Osteoblast (primary cell): ENCODE measurements at regions not wholly inside any gene's neighbourhood (a gene's known extent, or its start where the extent isn't known, plus 50 kb on each side); places are given as distances from the start of the nearest gene placed in this dataset.

ENCODE experiments used
- DNase-seq: peaks from one replicate; pipeline ENCODE4 v3.0.0; 2011; ENCODE audit warnings: low spot score, mixed read lengths; ENCODE audit not compliant: insufficient read length; ENCODE audit errors: missing footprints
- H2AFZ ChIP-seq: 2 replicates; pipeline ENCODE4 v1.6.0; 2011; ENCODE audit warnings: mild to moderate bottlenecking, low read length
- H3K27ac ChIP-seq: 2 replicates; pipeline ENCODE4 v1.5.1; 2011; ENCODE audit warnings: mild to moderate bottlenecking, low read depth, low read length, moderate library complexity
- H3K27me3 ChIP-seq: 2 replicates; pipeline ENCODE4 v1.6.0; 2012; ENCODE audit warnings: mild to moderate bottlenecking, control low read depth, inconsistent platforms, low read length, moderate library complexity; ENCODE audit not compliant: insufficient read depth
- H3K36me3 ChIP-seq: 2 replicates; pipeline ENCODE4 v1.5.1; 2011; ENCODE audit warnings: mild to moderate bottlenecking, low read length, control low read depth, moderate library complexity; ENCODE audit not compliant: insufficient read depth
- H3K4me1 ChIP-seq: 2 replicates; pipeline ENCODE4 v1.5.1; 2011; ENCODE audit warnings: mild to moderate bottlenecking, low read length, control low read depth, moderate library complexity; ENCODE audit not compliant: insufficient read depth
- H3K4me2 ChIP-seq: 2 replicates; pipeline ENCODE4 v1.6.0; 2011; ENCODE audit warnings: mild to moderate bottlenecking, low read length; ENCODE audit not compliant: insufficient read depth
- H3K4me3 ChIP-seq: fragments of 200-600 bp; sonication (generic); 3 replicates; pipeline ENCODE4 v1.5.1; 2012; ENCODE audit warnings: mild to moderate bottlenecking, low read length, inconsistent platforms; ENCODE audit not compliant: insufficient read depth
- H3K79me2 ChIP-seq: 2 replicates; pipeline ENCODE4 v1.6.0; 2012; ENCODE audit warnings: mild to moderate bottlenecking, low read length, control low read depth, inconsistent platforms; ENCODE audit not compliant: insufficient read depth
- H3K9me3 ChIP-seq: 2 replicates; pipeline ENCODE4 v1.5.1; 2011; ENCODE audit warnings: low read depth, low read length, control low read depth
- H4K20me1 ChIP-seq: 2 replicates; pipeline ENCODE4 v1.6.0; 2012; ENCODE audit warnings: mild to moderate bottlenecking, low read length, control low read depth; ENCODE audit not compliant: insufficient read depth
- TF ChIP-seq, protein P1 (sequence below): IDR thresholded peaks from 2 replicates; pipeline ENCODE4 v1.5.1; 2011; ENCODE audit warnings: mild to moderate bottlenecking, low read depth, low read length, moderate library complexity; ENCODE audit errors: extremely low read depth

DNA sequence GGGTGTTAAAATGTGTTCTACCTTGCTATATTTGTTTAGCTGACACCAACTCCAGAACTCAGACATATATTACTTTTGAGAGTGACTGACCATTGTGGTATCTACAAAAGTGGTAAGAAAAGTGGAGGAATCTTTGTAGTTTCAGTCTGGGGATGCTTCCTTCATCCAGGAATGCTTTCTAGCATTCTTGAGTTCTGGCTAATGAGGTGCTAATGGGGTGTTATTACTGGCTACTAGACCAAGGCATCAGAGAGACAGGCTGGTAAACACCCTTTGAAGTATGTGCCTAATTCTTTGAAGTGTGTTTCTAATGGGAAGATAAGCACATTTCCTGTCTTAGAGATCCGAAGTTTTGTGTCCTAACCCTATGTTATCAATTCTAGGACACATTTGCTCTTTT, 310.4 kb downstream of the SPRY1 start:
- H3K4me2 ChIP-seq: no peak overlapping the region
- DNase-seq: no peak
- TF ChIP-seq, protein P1, sequence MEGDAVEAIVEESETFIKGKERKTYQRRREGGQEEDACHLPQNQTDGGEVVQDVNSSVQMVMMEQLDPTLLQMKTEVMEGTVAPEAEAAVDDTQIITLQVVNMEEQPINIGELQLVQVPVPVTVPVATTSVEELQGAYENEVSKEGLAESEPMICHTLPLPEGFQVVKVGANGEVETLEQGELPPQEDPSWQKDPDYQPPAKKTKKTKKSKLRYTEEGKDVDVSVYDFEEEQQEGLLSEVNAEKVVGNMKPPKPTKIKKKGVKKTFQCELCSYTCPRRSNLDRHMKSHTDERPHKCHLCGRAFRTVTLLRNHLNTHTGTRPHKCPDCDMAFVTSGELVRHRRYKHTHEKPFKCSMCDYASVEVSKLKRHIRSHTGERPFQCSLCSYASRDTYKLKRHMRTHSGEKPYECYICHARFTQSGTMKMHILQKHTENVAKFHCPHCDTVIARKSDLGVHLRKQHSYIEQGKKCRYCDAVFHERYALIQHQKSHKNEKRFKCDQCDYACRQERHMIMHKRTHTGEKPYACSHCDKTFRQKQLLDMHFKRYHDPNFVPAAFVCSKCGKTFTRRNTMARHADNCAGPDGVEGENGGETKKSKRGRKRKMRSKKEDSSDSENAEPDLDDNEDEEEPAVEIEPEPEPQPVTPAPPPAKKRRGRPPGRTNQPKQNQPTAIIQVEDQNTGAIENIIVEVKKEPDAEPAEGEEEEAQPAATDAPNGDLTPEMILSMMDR: no peak

DNA sequence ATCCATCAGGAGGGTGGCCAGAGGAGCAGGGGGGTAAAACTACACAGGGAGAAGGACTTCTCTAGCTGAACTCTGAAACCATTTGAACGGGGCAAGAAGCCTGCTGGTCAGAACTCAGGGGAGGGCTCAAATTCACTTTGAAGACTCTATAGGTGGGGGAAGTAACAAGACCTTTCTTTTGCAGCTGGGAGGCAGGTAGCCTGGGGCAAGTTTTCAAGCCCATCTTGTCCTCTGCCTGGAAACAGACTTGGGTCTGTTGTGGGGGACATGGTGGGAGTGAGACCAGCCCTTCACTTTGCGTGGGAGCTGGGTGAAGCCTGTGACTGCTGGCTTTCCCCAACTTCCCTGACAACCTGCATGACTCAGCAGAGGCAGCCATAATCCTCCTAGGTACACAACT, 312.3 kb downstream of the SPRY1 start:
- Histone ChIP-seq H3K36me3 (no peaks in the 10 kb centered on the region), H3K9me3 (no peaks in the 10 kb centered on the region), H3K4me2 (no peak overlapping the region), H3K79me2 (no peaks in the 10 kb centered on the region), H3K4me1 (no peaks in the 10 kb centered on the region), H3K4me3 (no peak overlapping the region), H4K20me1 (no peaks in the 10 kb centered on the region), H3K27ac (no peak overlapping the region), H2AFZ (no peak overlapping the region), H3K27me3 (no peaks in the 10 kb centered on the region)
- TF ChIP-seq, protein P1: no peak
- no peak for DNase-seq

More for the DNA sequence above, 310.4 kb downstream of the SPRY1 start:
- Histone ChIP-seq H4K20me1 (no peaks in the 10 kb centered on the region), H3K36me3 (no peaks in the 10 kb centered on the region), H3K27me3 (no peaks in the 10 kb centered on the region), H3K4me3 (no peak overlapping the region), H3K79me2 (no peaks in the 10 kb centered on the region), H3K4me1 (no peaks in the 10 kb centered on the region), H3K9me3 (no peaks in the 10 kb centered on the region), H3K27ac (no peak overlapping the region), H2AFZ (peak overlapping the region; percentile 18)

DNA sequence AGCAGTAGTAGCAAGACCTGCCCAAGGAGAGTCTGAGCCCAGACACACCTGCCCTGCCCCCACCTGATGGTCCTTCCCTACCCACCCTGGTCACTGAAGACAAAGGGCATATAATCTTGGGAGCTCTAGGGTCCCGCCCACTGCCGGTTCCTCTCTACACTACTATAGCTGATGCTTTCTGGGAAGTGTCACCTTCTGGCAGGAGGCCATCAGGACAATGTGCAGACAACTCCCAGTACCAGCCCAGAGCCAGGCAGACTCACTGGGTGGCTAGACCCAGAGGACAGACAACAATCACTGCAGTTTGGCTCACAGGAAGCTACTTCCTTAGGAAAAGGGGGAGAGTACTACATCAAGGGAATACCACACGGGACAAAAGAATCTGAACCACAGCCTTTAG, 312.7 kb downstream of the SPRY1 start:
- TF ChIP-seq, protein P1: no peak
- no peak overlapping the region for H3K4me2 ChIP-seq
- H3K4me1 ChIP-seq: no peaks in the 10 kb centered on the region
- no peak overlapping the region for H3K27ac ChIP-seq
- H2AFZ ChIP-seq: no peak overlapping the region
- DNase-seq: no peak
- H3K79me2 ChIP-seq: no peaks in the 10 kb centered on the region
- H3K4me3 ChIP-seq: no peak overlapping the region
- H3K36me3 ChIP-seq: no peaks in the 10 kb centered on the region
- H3K27me3 ChIP-seq: no peaks in the 10 kb centered on the region
- no peaks in the 10 kb centered on the region for H3K9me3 ChIP-seq
- H4K20me1 ChIP-seq: no peaks in the 10 kb centered on the region

DNA sequence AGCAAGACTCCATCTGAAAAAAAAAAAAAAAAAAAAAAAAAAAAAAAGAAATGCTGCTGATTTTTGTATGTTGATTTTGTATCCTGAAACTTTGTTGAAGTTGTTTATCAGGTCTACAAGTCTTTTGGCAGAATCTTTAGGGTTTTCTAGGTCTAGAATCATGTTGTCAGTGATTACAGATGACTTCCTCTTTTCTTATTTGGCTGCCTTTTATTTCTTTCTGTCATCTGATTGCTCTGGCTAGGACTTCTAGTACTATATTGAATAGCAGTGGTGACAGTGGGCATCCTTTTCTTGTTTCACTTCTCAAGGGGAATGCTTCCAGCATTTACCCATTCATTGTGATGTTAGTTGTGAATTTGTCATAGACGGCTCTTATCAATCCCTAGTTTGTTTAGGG, 334.4 kb downstream of the SPRY1 start:
- H3K4me3 ChIP-seq: no peak overlapping the region
- H3K9me3 ChIP-seq: no peaks in the 10 kb centered on the region

More for the DNA sequence above, 334.4 kb downstream of the SPRY1 start:
- Histone ChIP-seq H4K20me1 (no peaks in the 10 kb centered on the region), H3K27ac (no peak overlapping the region), H3K4me2 (no peak overlapping the region), H3K79me2 (no peaks in the 10 kb centered on the region), H3K4me1 (no peaks in the 10 kb centered on the region), H3K36me3 (no peaks in the 10 kb centered on the region), H3K27me3 (no peaks in the 10 kb centered on the region), H2AFZ (no peak overlapping the region)
- DNase-seq: no peak
- TF ChIP-seq, protein P1: no peak
